ENCODE measurements at regions not wholly inside any gene's neighbourhood (a gene's known extent, or its start where the extent isn't known, plus 50 kb on each side); places are given as distances from the start of the nearest gene placed in this dataset.

- no peak for TF ChIP-seq EZH2phosphoT487 (IDR thresholded peaks at IDR 0.05; ENCODE audit: low read length)
- no peak for TF ChIP-seq CTCF (IDR thresholded peaks at IDR 0.05; ENCODE audit: low read length)
- no peak for TF ChIP-seq EZH2 (optimal IDR thresholded peaks at IDR 0.05; ENCODE audit: low read depth, low read length)
Measured at GRCh38 chr4:179755322-179755721, 2313.1 kb upstream of the AGA start.

Measured in MM.1S (cell line).